K562 (cell line): ENCODE measurements at regions not wholly inside any gene's neighbourhood (a gene's known extent, or its start where the extent isn't known, plus 50 kb on each side); places are given as distances from the start of the nearest gene placed in this dataset.

Experiments
- GABPA ChIP-seq: fragments of 200-800 bp; sonication (Bioruptor generic); conservative IDR thresholded peaks from 2 replicates; pipeline ENCODE4 v1.6.1; 2016; ENCODE audit warnings: low read depth, missing genetic modification characterization, missing compliant biosample characterization
- NBN ChIP-seq: fragments of 450-650 bp; IDR thresholded peaks from 2 replicates; pipeline ENCODE4 v1.6.1; 2016; ENCODE audit warnings: low read depth, mild to moderate bottlenecking
- SAFB2 ChIP-seq: fragments of 200-400 bp; formaldehyde crosslinking; IDR thresholded peaks from 2 replicates; pipeline ENCODE4 v1.6.1; 2018; ENCODE audit warnings: borderline replicate concordance, low read length, low read depth, moderate library complexity; ENCODE audit not compliant: severe bottlenecking
- TF ChIP-seq, protein P1 (sequence below): sonication (generic); formaldehyde crosslinking; IDR thresholded peaks from 2 replicates; pipeline ENCODE4 v1.8.0; 2023; ENCODE audit warnings: mild to moderate bottlenecking, missing genetic modification reagents

- TF ChIP-seq SAFB2 (no peak), GABPA (tag) (no peak), NBN (no peak)
- TF ChIP-seq, protein P1, sequence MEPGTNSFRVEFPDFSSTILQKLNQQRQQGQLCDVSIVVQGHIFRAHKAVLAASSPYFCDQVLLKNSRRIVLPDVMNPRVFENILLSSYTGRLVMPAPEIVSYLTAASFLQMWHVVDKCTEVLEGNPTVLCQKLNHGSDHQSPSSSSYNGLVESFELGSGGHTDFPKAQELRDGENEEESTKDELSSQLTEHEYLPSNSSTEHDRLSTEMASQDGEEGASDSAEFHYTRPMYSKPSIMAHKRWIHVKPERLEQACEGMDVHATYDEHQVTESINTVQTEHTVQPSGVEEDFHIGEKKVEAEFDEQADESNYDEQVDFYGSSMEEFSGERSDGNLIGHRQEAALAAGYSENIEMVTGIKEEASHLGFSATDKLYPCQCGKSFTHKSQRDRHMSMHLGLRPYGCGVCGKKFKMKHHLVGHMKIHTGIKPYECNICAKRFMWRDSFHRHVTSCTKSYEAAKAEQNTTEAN, result no peak
Measured at GRCh38 chr11:116697011-116697410, 75.8 kb downstream of the BUD13 start.
